ENCODE measurements at regions not wholly inside any gene's neighbourhood (a gene's known extent, or its start where the extent isn't known, plus 50 kb on each side); places are given as distances from the start of the nearest gene placed in this dataset.

DNA sequence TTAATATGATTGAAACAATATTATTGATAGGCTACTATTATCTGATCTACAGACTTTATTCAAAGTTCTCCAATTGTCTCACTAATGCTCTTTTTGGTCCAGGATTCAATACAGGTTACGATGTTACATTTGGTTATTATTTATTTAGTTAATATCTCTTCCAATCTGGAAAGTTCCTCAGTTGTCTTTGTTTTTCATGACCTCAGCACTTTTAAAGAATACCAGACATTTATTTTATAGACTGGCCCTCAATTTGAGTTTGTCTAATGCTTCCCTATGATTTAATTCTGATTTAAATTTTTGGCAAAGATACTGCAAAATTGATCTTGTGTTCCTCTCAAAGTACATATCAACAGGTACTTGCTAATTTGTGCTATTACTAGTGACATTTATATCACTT, 937.4 kb downstream of the KCNMA1 start:
- TF ChIP-seq, protein P1, sequence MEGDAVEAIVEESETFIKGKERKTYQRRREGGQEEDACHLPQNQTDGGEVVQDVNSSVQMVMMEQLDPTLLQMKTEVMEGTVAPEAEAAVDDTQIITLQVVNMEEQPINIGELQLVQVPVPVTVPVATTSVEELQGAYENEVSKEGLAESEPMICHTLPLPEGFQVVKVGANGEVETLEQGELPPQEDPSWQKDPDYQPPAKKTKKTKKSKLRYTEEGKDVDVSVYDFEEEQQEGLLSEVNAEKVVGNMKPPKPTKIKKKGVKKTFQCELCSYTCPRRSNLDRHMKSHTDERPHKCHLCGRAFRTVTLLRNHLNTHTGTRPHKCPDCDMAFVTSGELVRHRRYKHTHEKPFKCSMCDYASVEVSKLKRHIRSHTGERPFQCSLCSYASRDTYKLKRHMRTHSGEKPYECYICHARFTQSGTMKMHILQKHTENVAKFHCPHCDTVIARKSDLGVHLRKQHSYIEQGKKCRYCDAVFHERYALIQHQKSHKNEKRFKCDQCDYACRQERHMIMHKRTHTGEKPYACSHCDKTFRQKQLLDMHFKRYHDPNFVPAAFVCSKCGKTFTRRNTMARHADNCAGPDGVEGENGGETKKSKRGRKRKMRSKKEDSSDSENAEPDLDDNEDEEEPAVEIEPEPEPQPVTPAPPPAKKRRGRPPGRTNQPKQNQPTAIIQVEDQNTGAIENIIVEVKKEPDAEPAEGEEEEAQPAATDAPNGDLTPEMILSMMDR (conservative IDR thresholded peaks at IDR 0.05 in 1 of 2, IDR thresholded peaks at IDR 0.05 in 1 of 2; ENCODE audit: extremely low read depth in 1 of 2, insufficient read depth in 1 of 2, low read depth in 1 of 2, low read length in 2 of 2) = no peak
- TF ChIP-seq EZH2 (IDR thresholded peaks at IDR 0.05; ENCODE audit: borderline replicate concordance, low read length) = no peak

Measured in mammary epithelial cell (primary cell).